Suprapubic skin (tissue), 4 donors: ENCODE measurements at regions not wholly inside any gene's neighbourhood (a gene's known extent, or its start where the extent isn't known, plus 50 kb on each side); places are given as distances from the start of the nearest gene placed in this dataset.

Source experiments
- EP300 ChIP-seq: sonication (generic); formaldehyde crosslinking; IDR thresholded peaks from one replicate; pipeline ENCODE4 v1.6.1; 2017; ENCODE audit warnings: antibody characterized with exemption
- POLR2AphosphoS5 ChIP-seq, 3 donors: sonication (generic); formaldehyde crosslinking; IDR thresholded peaks; one replicate each; pipeline ENCODE4 v1.6.1; 2017; ENCODE audit warnings: antibody characterized with exemption in 3 of 3
- TF ChIP-seq, protein P1 (sequence below), 2 donors: fragments of 200-600 bp in 1 of 2; fragments of 450-650 bp in 1 of 2; sonication (generic) in 1 of 2; IDR thresholded peaks; one replicate each; pipeline ENCODE4 v1.5.1; 2016 to 2019; ENCODE audit warnings: antibody characterized with exemption in 2 of 2, mild to moderate bottlenecking in 1 of 2, moderate library complexity in 1 of 2

DNA sequence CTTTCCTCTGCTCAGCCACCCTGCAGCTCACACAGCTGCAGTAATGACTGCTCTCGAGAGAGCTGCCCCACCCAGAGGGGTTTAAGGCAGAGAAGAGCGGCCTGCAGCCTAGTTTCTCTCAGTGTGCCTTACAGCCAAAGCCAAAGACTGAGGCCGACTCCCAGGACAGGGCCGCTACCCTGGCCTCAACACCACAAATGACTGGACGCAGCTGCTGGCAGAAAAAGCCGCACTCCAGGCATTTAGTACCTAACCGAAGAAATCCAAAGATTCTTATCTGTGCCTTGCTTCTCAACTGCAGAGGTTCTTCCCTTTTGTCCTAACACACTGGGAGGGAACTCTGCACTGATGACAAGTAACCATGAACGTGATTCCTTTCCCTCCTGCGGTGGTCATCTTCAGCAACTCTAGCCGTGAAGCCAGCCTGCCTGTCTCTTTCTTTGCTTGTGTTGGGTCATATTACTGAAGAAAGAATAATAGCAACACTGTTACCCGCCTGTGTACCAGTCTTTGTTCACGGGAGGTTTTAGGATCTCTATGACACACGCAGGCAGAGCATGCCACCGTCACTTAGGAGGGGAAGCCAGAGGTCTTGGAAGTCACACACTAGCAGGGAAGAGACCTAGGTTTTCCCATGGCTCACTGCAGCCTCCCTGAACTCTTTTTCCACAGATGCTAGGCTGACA, 202.7 kb downstream of the RHOU start:
- TF ChIP-seq, protein P1, sequence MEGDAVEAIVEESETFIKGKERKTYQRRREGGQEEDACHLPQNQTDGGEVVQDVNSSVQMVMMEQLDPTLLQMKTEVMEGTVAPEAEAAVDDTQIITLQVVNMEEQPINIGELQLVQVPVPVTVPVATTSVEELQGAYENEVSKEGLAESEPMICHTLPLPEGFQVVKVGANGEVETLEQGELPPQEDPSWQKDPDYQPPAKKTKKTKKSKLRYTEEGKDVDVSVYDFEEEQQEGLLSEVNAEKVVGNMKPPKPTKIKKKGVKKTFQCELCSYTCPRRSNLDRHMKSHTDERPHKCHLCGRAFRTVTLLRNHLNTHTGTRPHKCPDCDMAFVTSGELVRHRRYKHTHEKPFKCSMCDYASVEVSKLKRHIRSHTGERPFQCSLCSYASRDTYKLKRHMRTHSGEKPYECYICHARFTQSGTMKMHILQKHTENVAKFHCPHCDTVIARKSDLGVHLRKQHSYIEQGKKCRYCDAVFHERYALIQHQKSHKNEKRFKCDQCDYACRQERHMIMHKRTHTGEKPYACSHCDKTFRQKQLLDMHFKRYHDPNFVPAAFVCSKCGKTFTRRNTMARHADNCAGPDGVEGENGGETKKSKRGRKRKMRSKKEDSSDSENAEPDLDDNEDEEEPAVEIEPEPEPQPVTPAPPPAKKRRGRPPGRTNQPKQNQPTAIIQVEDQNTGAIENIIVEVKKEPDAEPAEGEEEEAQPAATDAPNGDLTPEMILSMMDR (IDR thresholded peaks at IDR 0.05): no peak
- TF ChIP-seq POLR2AphosphoS5 (IDR thresholded peaks at IDR 0.05): no peak
- no peak for TF ChIP-seq EP300
